ENCODE measurements at regions not wholly inside any gene's neighbourhood (a gene's known extent, or its start where the extent isn't known, plus 50 kb on each side); places are given as distances from the start of the nearest gene placed in this dataset.

DNA sequence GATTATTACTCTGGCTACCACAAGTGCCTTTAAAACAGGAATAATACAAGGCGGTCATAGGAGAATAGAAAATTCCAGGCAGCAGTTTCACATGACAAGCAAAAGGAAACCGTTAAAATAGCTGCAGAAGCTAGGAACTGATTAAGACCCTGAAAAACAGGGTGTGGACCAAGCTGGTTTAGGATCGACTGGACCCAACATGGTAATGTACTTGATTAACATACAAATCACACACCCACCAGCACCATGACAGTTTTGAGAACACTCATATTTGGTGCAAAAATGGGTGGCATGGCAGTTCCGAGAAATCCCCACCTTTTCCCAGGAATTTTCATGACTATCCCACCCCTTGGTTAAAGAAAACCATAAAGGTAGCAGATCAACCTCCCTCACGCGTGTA is 51.9 kb upstream of the TMEM163 start:
- intact Hi-C loops (cut with micrococcal nuclease): no loop called here

DNA sequence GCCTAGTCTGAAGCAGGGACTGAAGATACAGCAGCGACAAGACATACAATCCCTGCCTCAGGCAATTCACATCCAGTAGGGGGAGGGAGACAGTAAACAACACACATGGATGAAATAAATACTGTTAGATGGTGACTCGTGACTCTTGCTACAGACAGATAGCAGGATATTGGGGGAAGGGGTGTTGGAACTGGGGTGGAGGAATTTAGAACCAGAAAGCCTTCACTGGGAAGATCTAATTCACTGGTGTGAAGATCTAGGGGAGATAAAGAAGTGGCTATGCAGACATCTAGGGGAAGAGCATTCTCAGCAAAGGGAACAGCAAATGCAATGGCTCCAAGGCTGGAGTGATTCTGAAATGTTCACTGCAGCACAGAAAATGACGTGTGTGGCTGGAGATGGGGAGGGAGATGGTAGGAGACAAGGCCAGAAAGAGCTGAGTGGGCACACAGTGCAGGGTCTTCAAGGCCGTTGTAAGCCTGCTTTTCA is 52.6 kb upstream of the TMEM163 start:
- intact Hi-C loops (cut with micrococcal nuclease): no loop called here

- intact Hi-C loops (cut with micrococcal nuclease): no loop called here
Observed at GRCh38 chr2:134772493-134773169, 53.8 kb upstream of the TMEM163 start.

DNA sequence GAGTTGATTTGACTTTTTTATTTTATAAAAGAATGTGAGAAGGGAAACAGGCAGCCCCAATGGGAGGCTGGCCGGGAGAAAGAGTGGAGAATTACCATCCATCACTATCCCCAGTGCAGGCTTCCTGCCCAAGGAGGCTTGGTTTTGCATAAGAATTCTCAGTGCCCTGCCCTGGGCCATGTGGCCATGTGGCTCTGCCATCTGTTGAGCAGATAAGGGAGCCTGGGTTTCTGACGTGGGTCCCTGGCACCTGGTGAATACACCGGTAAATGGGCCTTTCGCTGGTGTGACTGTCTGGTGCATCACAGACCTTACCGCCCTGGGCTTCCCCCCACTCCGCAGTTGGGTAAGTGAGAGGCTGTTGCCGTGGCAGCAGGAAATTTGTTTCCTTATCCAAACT is 54.5 kb upstream of the TMEM163 start:
- intact Hi-C loops (cut with micrococcal nuclease): no loop called here

- intact Hi-C loops (cut with micrococcal nuclease): no loop called here
Observed at GRCh38 chr2:134773759-134774742, 55.3 kb upstream of the TMEM163 start.

GRCh38 chr2:134774786-134775641 is 56.2 kb upstream of the TMEM163 start:
- intact Hi-C loops (cut with micrococcal nuclease): no loop called here

DNA sequence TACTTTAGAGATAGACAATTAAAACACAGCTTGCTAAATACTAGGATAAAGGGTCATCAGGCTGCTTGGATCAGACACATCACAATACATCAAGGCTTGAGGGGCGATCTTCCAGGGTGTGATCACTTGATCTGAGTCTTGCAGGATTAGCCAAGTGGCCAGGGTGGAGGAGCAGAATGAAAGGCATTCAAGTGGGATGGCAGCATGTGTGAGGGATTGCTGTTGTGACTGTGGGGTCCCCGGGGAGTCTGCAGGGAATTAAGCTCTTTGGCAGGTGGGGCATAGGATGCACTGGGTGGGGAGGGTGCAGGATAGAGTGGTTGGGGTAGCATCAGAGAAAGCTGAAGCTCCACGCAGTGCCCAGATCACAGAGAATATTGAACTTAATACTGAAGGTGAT is 58.0 kb upstream of the TMEM163 start:
- intact Hi-C loops (cut with micrococcal nuclease): no loop called here

DNA sequence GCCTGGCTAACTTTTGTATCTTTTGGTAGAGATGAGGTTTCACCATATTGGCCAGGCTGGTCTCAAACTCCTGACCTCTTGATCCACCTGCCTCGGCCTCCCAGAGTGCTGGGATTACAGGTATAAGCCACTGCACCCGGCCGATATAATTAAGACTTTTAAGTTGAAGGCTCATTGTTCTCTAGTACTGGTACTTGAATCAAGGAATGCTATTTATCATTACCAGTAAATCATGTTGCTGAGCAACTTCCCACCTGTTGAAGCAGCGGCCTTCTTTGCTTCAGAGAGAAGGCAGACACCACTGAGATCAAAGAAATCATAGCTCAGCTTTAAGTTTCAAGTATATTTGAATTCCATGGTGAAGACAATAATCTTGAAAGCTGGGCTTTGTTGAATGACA is 58.8 kb upstream of the TMEM163 start:
- intact Hi-C loops (cut with micrococcal nuclease): no loop called here

GRCh38 chr2:134778372-134778771 is 59.6 kb upstream of the TMEM163 start:
- intact Hi-C loops (cut with micrococcal nuclease): no loop called here

GRCh38 chr2:134780972-134781371 is 57.4 kb upstream of the ACMSD start:
- intact Hi-C loops (cut with micrococcal nuclease): loop anchor here (5.0 kb wide), 1 partner anchor 116 kb away; no protein-coding TSS in a partner anchor

DNA sequence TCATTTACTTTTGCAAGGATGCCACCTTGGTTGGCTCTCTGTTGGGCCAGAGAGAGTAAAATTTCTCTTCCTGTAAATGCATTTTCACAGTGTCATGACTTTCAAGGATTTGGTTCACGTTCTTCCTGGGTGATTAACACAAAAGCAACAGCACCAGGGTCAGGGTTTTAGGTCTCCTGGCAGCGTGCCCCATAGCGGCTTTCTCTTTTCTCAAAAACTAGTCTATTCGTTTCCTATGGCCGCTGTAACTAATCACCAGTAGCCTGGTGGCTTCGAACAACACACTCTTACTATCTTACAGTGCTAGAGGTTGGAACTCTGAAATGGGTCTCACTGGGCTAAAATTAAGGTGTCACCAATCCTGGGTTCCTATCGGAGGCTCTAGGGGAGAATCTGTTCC is 56.3 kb upstream of the ACMSD start:
- intact Hi-C loops (cut with micrococcal nuclease): loop anchor here (5.0 kb wide), 1 partner anchor 115 kb away; no protein-coding TSS in a partner anchor

DNA sequence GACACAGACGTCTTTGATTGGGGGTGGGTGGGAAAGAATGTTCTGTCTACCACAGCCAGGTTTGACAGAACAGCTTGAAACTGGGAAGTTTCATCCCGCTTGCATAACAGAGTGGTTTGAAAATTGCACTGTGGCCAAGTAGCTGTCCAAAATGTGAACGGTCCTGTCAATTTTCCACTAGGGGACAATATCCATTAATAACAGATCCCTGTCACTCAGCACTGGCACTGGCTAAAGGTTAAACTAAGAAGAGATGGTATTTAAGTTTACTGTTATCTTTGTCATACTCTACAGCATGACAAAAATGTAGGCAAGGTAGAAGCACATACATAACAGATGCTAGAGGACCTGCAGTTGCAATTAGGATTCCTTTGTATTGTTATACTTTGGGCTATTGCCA is 55.6 kb upstream of the ACMSD start:
- intact Hi-C loops (cut with micrococcal nuclease): loop anchor here (5.0 kb wide), 1 partner anchor 115 kb away; no protein-coding TSS in a partner anchor

GRCh38 chr2:134783912-134784311 is 54.5 kb upstream of the ACMSD start:
- intact Hi-C loops (cut with micrococcal nuclease): loop anchor here (5.0 kb wide), 1 partner anchor 113 kb away; no protein-coding TSS in a partner anchor

- intact Hi-C loops (cut with micrococcal nuclease): no loop called here
Observed at GRCh38 chr2:134785659-134786430, 52.6 kb upstream of the ACMSD start.

DNA sequence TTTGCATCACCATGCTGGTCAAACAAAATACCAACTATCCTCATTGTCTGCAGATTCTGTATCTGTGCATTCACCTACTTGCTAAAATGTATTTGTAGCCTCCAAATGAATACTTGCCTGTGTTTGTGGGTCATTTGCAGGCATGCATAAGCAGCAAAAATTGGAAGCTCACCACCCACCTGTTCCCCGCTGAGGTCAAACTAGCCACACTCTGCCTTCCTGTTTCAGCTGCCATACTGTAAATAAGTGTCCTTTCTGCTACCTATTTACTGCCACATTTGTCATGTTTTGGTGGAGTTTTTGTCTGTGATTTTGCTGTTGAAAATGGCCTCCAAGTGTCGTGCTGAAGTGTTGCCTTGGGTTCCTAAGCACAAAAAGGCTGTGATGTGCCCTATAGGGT is 50.0 kb upstream of the ACMSD start:
- intact Hi-C loops (cut with micrococcal nuclease): no loop called here
